HepG2 (cell line): ENCODE measurements at regions not wholly inside any gene's neighbourhood (a gene's known extent, or its start where the extent isn't known, plus 50 kb on each side); places are given as distances from the start of the nearest gene placed in this dataset.

Experiments
- ATAC-seq: fragments of 200-7000 bp; cut with Tn5 transposase; 3 replicates; pipeline ENCODE4 v1.9.1; 2020; ENCODE audit warnings: mild to moderate bottlenecking, moderate library complexity
- BruUV-seq: library from RNA; stranded (reverse); fragments of 400-500 nt; replicated peaks from 2 replicates; lab custom pipeline; 2021; lab: Mats Ljungman, UMichigan
- CTCF ChIA-PET: fragments of 300-600 bp; formaldehyde crosslinking; extraction: SDS; loops from one replicate; lab custom pipeline; 2021; ENCODE audit warnings: low total read pairs, inconsistent platforms, low intra/inter-chr PET ratio; lab: Yijun Ruan, JAX
- POLR2A ChIA-PET: fragments of 350-600 bp; sonication (Branson Sonifier 250); formaldehyde crosslinking; loops from one replicate; lab custom pipeline; 2020; ENCODE audit warnings: antibody characterized with exemption, inconsistent platforms; lab: Yijun Ruan, JAX
- DNase-seq: peaks from one replicate; pipeline ENCODE4 v3.0.0-alpha.2; 2015; ENCODE audit warnings: low spot score
- FAIRE-seq: peaks from 3 replicates; lab custom pipeline; 2011; peaks lifted over from hg19 to GRCh38; lab: Jason Lieb, UNC
- H2AFZ ChIP-seq: one replicate; pipeline ENCODE4 v1.6.1; 2011; ENCODE audit warnings: low read length, inconsistent platforms
- H3K27ac ChIP-seq: fragments of 300-600 bp; 3 replicates; pipeline ENCODE4 v1.8.0; 2011; ENCODE audit warnings: mixed run types, mild to moderate bottlenecking, mixed read lengths, low read length, inconsistent platforms; ENCODE audit not compliant: insufficient read depth; ENCODE audit errors: extremely low read length
- H3K27me3 ChIP-seq, 2 experiments: fragments of 200-600 bp in 1 of 2; 2 replicates in 1 of 2; 3 replicates in 1 of 2; pipeline versions ENCODE4 v1.6.0 to v1.8.0; 2011; ENCODE audit warnings: low read length in 2 of 2, mild to moderate bottlenecking in 2 of 2, moderate library complexity in 2 of 2, inconsistent platforms in 1 of 2; ENCODE audit not compliant: insufficient read depth in 2 of 2, control insufficient read depth in 1 of 2
- H3K36me3 ChIP-seq, 2 experiments: fragments of 200-600 bp in 1 of 2; replicated peaks in 1 of 2; 2 replicates in 1 of 2; 3 replicates in 1 of 2; pipeline versions ENCODE4 v1.5.1 to v1.8.0; 2011; ENCODE audit warnings: low read length in 2 of 2, inconsistent platforms in 1 of 2; ENCODE audit not compliant: insufficient read depth in 2 of 2, control insufficient read depth in 1 of 2
- H3K4me1 ChIP-seq: 2 replicates; pipeline ENCODE4 v1.5.1; 2012; ENCODE audit warnings: low read length, inconsistent platforms; ENCODE audit not compliant: insufficient read depth
- H3K4me2 ChIP-seq: 2 replicates; pipeline ENCODE4 v1.6.0; 2011; ENCODE audit warnings: low read depth, low read length, inconsistent platforms
- H3K4me3 ChIP-seq, 3 experiments: fragments of 200-600 bp in 1 of 3; sonication (generic), shearing (Covaris generic) in 1 of 3; replicated peaks in 1 of 3; 2 replicates each; pipeline ENCODE4 v1.5.1; 2011 to 2016; ENCODE audit warnings: low read length in 3 of 3, inconsistent platforms in 2 of 3, low read depth in 2 of 3, mild to moderate bottlenecking in 2 of 3, control low read depth in 1 of 3, mixed read lengths in 1 of 3; ENCODE audit not compliant: insufficient read depth in 1 of 3
- H3K79me2 ChIP-seq: one replicate; pipeline ENCODE4 v1.6.1; 2011; ENCODE audit warnings: low read length, inconsistent platforms; ENCODE audit not compliant: insufficient read depth
- H3K9ac ChIP-seq: 2 replicates; pipeline ENCODE4 v1.6.0; 2011; ENCODE audit warnings: mild to moderate bottlenecking, low read depth, low read length, inconsistent platforms; ENCODE audit not compliant: insufficient read depth
- H3K9me3 ChIP-seq: 2 replicates; pipeline ENCODE4 v1.5.1; 2012; ENCODE audit warnings: mild to moderate bottlenecking, low read length
- H4K20me1 ChIP-seq: 2 replicates; pipeline ENCODE4 v1.6.0; 2011; ENCODE audit warnings: inconsistent platforms, mild to moderate bottlenecking, low read length, moderate library complexity; ENCODE audit not compliant: insufficient read depth
- CENPX ChIP-seq: sonication (generic); formaldehyde crosslinking; IDR thresholded peaks from 2 replicates; pipeline ENCODE4 v1.9.0; 2021; ENCODE audit warnings: mild to moderate bottlenecking, missing genetic modification reagents, moderate library complexity
- IRF1 ChIP-seq: sonication (generic); formaldehyde crosslinking; IDR thresholded peaks from 2 replicates; pipeline ENCODE4 v1.4.0; 2020; ENCODE audit warnings: low read depth, mild to moderate bottlenecking, missing genetic modification reagents
- MYNN ChIP-seq: sonication (generic); formaldehyde crosslinking; IDR thresholded peaks from 2 replicates; pipeline ENCODE4 v1.4.0; 2020; ENCODE audit warnings: mild to moderate bottlenecking, low read depth, missing genetic modification reagents
- PRPF4 ChIP-seq: fragments of 200-400 bp; formaldehyde crosslinking; IDR thresholded peaks from 2 replicates; pipeline ENCODE4 v1.6.1; 2016; ENCODE audit warnings: low read length, low read depth; ENCODE audit not compliant: poor library complexity, severe bottlenecking
- ZNF224 ChIP-seq: sonication (generic); formaldehyde crosslinking; IDR thresholded peaks from 2 replicates; pipeline ENCODE4 v1.5.0; 2020; ENCODE audit warnings: mild to moderate bottlenecking, missing genetic modification reagents
- ZSCAN20 ChIP-seq: sonication (generic); formaldehyde crosslinking; IDR thresholded peaks from 2 replicates; pipeline ENCODE4 v1.4.0; 2020; ENCODE audit warnings: missing genetic modification reagents, mild to moderate bottlenecking, borderline replicate concordance
- ZSCAN22 ChIP-seq: sonication (generic); formaldehyde crosslinking; IDR thresholded peaks from 2 replicates; pipeline ENCODE4 v1.4.0; 2020; ENCODE audit warnings: mild to moderate bottlenecking, missing genetic modification reagents
- WGBS: methylation state at CpG from one replicate; pipeline ENCODE4 v1.1.6; 2017; ENCODE audit warnings: low lambda C conversion rate; 5-methylcytosine and 5-hydroxymethylcytosine counted together
- in situ Hi-C: cut with HindIII; loops from 2 replicates; pipeline ENCODE4 v1.10.0; 2017; ENCODE audit warnings: low pct_unique_long_range_greater_than_20kb; ENCODE audit not compliant: extremely low pct_ligation_motif_present
- intact Hi-C: fragments of 100-400 bp; cut with micrococcal nuclease; formaldehyde crosslinking; loops from one replicate; pipeline ENCODE4 v1.10.0; 2022; ENCODE audit not compliant: unreplicated experiment
- TF ChIP-seq, protein P1 (sequence below): sonication (generic); formaldehyde crosslinking; IDR thresholded peaks from 2 replicates; pipeline ENCODE4 v1.8.1; 2023; ENCODE audit warnings: mild to moderate bottlenecking, missing genetic modification reagents

DNA sequence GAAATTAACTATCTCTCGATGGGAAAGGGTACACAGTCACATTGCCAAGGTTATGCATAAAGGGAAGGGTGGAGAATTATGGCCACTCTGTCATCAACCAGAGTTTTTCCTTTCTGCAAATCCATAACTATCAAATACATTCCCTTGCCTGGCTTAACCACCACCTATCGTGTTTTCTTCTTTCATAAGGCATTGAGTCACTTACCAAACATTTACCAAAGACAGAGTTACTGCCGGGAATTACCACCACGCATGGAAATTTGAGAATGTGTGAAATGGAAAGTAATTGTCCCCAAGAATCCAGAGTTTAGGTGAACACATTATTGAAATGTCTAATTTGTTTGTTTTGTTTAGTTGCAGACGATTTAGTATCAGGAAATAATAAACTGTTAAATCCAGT lies 134.3 kb upstream of the LRRN1 start:
- ATAC-seq (no peak), FAIRE-seq (no peak), DNase-seq (no peak)
- Histone ChIP-seq H3K9ac (no peak overlapping the region), H3K9me3 (no peaks in the 10 kb centered on the region), H3K27ac (no peak overlapping the region), H2AFZ (no peak overlapping the region), H3K36me3 (no peaks in the 10 kb centered on the region), H3K27me3 (no peaks in the 10 kb centered on the region), H3K79me2 (no peaks in the 10 kb centered on the region), H3K4me2 (no peak overlapping the region), H4K20me1 (no peaks in the 10 kb centered on the region), H3K4me1 (no peaks in the 10 kb centered on the region)
- in situ Hi-C loops = no loop called here
- WGBS = 0% methylated on average over 5 of the region's 5 CpGs
- POLR2A ChIA-PET = no interaction called here
- intact Hi-C loops = no loop called here
- CTCF ChIA-PET = no interaction called here
- no TSS peak for BruUV-seq
- no peak for TF ChIP-seq ZSCAN22 (CRISPR knock-in tag)
- TF ChIP-seq IRF1 (CRISPR knock-in tag) = no peak
- no peak for TF ChIP-seq CENPX (CRISPR knock-in tag)
- TF ChIP-seq ZSCAN20 (CRISPR knock-in tag) = no peak
- TF ChIP-seq ZNF224 (CRISPR knock-in tag) = no peak
- TF ChIP-seq, protein P1, sequence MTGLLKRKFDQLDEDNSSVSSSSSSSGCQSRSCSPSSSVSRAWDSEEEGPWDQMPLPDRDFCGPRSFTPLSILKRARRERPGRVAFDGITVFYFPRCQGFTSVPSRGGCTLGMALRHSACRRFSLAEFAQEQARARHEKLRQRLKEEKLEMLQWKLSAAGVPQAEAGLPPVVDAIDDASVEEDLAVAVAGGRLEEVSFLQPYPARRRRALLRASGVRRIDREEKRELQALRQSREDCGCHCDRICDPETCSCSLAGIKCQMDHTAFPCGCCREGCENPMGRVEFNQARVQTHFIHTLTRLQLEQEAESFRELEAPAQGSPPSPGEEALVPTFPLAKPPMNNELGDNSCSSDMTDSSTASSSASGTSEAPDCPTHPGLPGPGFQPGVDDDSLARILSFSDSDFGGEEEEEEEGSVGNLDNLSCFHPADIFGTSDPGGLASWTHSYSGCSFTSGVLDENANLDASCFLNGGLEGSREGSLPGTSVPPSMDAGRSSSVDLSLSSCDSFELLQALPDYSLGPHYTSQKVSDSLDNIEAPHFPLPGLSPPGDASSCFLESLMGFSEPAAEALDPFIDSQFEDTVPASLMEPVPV (CRISPR knock-in tag) = no peak
- no peak for TF ChIP-seq PRPF4
- no peak for TF ChIP-seq MYNN (CRISPR knock-in tag)
- TF ChIP-seq, all 625 proteins: peak for 0
- no peak overlapping the region for H3K4me3 ChIP-seq
